GM03348 (cell line): ENCODE measurements at regions not wholly inside any gene's neighbourhood (a gene's known extent, or its start where the extent isn't known, plus 50 kb on each side); places are given as distances from the start of the nearest gene placed in this dataset.

Experiments used
- DNase-seq: peaks from one replicate; pipeline ENCODE4 v3.0.0; 2012; ENCODE audit warnings: low spot score

DNA sequence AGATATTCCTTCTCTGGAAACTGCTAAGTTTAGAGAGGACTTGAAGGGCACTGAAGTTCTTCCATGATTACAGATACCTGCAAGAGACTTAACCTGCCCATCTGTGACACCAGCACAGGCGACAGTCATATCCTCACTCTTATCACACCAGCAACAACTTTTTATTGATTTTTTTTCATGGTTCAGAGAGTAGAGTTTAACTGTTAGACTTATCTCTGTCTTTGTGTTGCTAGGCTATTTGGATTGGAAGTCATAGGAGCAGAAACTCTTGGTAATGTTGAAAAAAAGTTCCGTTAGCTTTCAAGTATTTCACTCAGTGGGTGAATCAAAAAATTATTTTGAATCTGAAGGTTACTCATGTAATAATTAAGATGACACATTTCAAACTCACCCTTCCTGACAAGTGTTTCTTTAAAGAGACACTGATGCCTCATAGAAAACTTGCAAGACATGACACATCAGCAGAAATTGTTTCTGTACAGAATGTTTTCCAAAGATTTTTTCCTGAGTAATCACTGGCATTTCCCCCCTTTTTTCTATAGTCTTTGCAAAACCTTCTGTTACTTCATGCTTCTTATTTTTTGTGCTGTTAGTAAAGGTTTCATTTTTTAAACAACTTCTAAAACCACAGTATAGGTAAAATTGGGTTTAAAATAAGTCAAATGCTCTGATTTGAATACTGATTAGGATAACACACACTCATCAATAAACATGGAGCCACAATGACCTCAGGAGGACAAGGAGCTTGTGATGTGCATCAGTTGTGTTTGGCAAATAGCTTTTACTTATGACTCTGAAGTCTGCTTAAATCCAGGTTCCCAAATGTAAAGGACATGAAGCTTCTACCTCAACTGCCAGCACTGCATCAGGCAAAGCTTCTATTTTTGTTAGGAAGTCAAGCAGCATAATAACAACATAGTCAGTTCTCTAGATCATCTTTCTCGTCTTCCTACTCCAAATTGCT lies 252.9 kb upstream of the MAN1A1 start:
- DNase-seq: peak; percentile 64

DNA sequence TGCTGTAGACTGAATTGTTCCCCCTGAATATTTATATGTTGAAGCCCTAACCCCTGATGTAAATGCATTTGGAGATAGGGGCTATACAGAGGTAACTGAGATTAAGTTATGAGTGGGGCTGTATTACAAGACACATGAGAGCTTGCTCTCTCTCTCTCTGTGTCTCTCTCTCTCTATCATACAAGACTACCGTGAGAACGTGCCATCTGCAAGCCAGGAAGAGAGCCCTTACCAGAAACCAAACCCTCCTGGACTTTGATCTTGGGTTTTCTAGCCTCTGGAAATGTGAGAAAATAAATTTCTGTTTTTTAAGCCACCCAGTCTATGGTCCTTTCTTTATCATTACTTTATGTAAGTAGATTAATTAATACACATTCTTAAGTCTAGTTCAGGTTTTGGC lies 249.3 kb upstream of the MAN1A1 start:
- no peak for DNase-seq

DNA sequence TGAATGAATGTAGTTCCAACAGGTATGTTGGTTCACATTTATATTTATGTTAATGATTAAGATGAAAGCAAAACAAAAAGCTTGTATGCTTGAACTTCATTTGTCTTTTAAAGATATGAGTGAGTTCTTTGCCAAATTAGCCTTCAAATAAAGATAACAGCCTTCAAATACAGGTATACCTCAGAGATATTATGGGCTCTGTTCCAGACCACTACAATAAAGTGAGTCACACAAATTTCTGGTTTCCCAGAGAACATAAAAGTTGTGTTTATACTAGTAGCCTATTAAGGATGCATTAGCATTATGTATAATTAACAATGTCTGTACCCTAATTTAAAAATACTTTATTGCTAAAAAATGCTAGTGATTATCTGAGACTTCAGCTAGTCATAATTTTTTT lies 245.3 kb upstream of the MAN1A1 start:
- no peak for DNase-seq

DNA sequence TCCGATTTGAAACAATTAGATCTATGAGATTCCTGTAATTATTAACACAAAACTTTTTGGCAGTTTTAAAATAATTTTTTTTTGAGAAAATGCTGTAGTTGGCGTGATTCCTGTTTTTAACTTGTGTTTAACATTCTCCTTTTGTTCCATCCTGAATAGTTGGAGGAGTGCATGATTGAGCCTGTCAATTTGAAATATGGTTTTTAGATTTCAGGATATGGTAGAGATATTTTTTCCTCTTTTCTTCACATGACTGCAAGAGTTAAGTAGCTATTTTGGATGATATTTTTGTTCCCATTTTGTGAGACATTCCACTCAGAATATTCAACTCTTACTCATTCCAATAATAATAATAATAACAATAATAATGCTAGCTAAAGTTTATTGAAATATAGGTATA lies 241.7 kb upstream of the MAN1A1 start:
- DNase-seq: no peak

DNA sequence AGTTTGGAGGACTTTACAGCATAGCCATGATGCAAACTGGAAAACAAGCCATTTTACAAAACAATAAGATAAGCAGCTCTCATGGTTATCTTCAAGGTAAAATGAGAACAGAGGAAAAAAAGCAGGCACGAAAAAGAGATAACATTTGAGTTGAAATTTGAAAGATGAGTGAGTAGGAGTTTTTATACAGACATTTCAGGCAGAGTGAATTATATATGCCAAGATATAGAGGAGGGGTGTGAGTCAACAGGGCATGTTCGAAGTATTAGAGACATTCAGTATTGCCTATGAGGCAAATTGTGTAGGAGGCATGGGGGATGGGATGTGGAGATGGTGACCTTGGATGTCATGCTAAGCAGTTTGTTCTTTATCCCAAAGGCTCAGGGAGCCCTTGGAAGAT lies 240.5 kb upstream of the MAN1A1 start:
- no peak for DNase-seq

DNA sequence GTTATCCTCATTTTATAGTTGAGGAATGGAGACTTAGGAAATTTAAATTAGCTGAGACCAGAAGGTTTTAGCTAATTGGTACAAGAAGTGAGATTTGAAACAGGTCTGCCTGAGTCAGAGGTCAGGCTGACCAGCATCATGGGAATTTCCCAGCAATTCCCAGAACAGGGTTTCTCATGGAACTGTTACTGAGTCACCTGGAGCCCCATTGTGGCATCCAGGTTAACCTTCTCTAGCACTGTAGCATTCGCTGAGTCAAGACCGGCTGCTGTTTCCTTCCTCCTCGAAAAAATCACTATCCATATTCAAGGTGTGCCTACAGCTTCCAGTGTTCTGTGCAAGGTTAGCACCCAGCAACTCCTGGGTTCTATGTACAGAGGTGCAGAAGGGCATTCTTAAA lies 238.0 kb upstream of the MAN1A1 start:
- DNase-seq: no peak

DNA sequence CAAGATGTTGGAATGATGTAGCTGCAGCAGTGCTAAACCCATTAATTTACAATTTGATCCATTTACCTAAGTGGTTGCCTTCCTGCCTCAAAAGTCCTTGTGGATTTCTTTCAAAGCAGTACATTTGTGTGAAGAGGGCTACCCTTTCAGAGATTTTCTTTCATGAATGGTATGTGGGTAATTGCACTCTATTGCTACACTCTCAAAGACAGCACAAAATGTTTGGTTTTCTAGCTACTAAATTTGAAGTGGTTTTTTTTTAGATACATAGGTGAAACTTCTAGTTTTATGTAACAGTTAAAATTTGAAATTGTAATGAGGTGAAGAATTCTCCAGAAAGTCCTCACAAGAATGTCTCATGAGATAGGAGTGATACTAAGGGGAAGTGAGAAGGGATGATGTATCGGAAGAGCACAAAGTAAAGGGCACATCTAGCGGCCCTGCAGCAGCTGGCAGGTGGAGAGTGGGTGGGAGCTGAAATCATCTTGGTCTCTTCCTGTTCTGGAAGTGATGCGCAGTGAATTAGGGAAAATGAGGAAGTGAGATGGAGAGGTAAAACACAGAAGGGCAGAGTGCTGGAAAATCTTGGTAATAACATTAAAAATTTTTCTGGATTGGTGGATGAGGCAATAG lies 236.8 kb upstream of the MAN1A1 start:
- no peak for DNase-seq

DNA sequence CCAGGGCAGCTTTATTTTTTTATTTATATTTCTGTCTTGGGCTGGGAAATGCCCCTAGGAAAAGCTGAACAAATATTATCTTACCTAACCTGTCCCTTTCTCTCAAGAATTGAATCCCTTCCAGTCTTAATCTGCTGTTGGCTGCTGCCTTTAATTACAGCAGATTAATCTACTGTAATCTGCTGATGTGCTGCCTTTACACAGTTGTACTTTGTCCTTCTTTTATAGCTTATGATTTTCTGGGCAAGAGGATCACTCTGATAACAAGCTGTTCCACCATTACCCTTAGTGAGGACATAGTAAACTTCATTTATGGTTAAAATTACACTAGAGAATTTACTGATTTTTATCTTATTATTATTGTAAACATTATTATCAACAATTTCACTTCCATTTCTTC lies 234.5 kb upstream of the MAN1A1 start:
- DNase-seq: no peak

DNA sequence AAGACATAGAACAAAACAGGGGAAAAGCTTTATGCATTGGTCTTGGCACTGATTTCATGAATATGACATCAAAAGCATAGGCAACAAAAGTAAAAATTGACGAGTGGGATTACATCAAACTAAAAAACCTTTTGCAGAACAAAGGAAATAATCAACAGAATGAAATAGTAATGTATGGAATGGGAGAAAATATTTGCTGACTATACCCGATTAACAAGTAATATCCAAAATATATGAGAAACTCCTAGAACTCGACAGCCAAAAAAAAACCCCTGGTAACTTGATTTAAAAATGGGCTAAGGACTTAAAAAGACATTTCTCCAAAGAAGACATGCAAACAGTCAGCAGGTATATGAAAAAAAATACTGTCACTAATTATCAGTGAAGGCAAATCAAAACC lies 231.7 kb upstream of the MAN1A1 start:
- no peak for DNase-seq

DNA sequence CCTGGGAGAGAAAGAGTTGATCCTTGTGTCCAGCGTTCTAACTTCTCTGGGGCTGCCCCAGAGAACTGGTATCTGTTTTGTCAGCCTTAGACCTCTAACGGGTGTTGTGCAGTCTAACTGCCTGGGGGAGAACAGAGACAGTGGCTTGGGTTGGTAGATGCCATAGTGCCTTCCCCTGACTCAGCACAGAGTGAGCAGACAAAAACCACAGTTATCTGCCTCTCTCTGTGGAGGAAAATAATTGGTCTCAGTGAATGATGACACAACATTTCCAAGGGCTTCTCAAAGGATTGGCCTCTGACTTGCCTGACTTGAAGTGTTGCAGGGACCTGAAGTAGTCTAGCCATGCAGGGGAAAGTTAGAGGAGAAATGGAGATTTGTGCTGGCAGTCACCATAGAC lies 226.2 kb upstream of the MAN1A1 start:
- DNase-seq: peak; percentile 27

DNA sequence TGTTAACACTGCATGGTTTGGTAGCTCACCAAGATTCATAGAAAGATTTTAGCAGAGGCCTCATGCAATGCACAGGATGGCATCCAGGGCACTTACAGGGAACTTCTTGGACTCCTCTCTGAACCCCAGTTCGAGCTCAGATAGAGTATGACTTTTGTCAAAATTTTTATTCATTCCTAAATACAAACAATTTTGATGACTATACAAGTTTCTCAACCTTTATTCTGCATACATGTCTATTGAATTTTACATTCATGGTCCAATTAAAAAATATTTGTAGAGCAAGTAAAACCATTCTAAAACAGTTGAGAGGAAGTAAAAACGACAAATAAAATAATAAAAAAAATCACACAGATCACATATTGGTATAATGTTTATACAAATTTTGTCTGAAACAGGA lies 219.0 kb upstream of the MAN1A1 start:
- no peak for DNase-seq

DNA sequence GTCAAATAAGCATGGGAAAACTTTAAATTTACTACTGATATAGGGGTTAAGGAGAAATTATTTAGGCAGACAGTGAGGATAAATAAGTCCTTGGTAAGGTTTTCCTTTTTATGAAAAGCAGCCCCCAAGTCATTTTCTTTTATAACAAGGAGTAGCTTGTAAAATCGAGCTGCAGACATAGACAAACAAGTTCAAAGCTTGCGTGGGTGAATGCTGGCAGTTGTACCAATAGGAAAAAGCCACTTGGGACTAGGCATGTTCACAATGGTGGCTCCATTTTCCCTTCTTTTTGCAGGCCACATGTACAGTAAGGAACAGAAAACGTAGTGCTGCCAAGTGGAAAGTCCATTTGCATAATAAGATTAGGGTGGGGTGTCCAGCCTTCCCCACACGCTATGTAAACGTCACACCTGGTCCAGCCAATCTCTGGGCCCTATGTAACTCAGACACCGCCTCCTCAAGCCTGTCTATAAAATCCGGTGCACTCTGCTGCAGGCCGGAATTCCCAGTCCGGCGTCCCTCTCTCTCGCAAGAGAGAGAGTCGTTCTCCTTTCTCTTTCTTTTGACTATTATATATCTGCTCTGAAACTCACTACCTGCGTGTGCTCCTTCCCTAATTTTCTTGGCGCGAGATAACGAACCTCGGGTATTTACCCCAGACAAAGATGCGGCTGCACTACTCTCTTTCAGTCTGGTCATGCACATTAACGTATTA lies 217.1 kb upstream of the MAN1A1 start:
- DNase-seq: no peak

DNA sequence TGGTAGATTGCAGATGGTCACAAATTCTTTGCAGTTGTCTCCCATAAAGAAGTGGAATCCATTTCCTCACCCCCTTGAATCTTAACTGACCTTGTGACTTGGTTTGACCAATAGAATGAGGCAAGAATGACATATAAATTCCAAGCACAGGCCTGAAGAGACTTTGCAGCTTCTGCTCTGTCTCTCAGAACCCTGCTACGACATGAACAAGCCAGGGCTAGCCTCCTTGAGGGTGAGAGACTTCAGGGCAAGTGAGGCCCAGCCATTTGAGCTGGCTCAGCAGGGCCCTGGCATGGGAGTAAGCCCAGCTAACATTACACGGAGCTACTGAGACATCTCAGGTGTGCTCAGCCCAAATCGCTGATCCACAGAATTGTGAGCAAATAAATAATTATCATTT lies 216.3 kb upstream of the MAN1A1 start:
- DNase-seq: no peak

DNA sequence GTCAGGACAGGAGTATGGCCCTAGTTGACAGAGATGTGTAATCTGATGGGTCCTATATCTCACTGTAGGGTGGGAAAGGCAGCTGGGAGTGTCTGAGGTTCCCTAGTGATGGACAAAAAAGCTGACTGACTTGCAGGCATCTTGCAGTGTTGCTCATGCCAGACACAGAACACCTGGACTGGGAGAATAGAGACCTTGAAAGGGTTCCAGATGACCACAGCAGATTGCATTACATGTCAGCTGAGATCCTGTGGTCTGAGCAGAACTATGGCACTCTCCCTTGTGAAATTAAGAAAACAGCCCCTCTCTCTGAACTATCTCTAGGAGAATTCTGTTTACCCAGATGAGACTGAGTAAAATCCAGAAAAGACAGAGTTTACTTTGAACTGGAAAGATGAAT lies 212.6 kb upstream of the MAN1A1 start:
- no peak for DNase-seq

DNA sequence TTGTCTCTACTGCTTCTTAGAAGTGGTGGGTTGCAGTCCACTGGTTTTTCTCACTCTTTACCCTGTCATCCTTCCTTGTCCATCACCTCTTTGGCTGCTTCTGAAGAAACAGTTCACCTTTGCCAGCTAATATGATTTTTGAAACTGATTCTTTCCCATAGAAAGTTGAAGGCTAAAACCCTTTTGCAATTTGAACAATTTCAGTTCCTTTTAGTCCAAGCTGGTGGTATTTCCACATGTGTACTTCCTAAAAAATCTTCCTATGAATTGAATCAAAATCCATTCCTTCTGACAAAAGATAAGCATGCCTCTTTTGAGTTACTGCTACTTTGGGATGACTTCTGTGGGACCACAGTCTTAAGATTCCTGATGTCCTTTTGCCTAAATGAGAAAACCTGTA lies 210.0 kb upstream of the MAN1A1 start:
- no peak for DNase-seq

DNA sequence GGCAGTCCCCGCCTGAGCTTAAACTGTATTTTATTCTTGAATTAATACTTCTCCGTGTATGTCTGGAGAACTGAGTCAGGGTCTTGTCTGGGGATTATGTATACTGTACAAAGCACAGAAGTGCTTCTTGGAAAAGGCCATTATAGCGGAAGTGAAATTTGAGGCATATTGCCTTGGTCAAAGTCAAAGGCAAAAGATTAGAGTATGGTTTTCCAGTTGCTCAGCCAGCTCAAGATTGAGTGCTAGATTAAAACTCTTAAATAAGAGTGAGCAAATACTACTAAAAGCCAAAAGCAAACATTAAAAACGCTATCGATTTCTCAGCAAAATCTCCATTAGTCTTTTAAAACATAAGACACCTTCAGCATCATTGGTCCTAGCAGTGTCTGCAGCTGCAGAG lies 207.7 kb upstream of the MAN1A1 start:
- no peak for DNase-seq

DNA sequence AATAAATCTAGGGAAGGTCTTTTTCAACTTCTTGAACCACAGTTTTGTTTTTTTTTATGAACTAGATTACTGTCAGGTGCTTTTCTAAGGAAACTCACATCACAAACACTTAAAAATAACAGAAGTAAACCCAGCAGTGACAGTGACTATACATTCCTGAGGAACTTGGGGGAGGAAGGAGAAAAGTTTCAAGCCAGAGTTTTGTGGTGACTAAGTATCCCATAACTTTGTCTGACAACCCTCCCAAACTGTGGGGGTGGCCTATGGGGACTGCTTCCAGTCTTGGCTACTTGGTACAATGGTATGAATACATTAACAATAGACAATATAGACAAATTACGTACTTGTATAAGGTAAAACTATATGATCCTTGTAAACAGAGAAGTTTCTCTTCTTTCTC lies 202.5 kb upstream of the MAN1A1 start:
- DNase-seq: peak; percentile 16

DNA sequence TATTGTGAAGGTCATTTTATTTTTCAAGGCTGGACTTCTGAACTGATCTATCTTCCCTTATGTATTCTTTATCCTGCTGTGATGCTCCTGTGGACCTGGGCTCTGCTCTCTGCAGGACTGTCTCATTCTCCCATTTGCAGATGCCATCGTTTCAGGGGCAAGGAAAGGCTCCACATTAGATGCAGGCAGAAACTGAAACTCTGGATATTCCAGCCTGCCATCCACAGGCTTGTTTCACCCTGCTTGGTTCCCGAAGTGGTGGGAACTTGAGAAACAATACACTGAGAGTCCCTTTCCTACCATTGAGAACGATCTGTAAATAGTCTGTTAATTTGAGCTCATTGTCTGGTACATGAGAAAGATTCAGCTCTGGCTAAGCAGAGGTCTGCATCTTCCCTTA lies 197.5 kb upstream of the MAN1A1 start:
- no peak for DNase-seq

DNA sequence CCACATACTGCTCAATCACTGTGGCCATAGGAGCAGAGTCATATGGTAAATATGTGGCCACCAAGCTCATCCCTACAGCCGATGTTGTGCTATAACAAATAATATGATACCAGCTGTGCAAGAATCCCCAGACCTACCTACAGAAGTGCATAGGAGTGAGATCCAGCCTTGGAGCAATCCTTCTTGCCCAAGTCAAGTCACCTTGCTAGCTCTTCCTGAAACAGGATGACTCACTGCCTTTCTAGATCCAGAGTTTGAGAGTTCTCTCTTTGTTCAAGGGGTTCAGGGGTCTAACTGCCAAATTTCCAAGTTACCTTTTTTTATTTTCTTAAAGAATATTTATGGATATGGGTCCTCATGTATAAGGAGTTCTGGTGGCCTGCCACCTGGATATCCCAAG lies 195.7 kb upstream of the MAN1A1 start:
- DNase-seq: no peak

DNA sequence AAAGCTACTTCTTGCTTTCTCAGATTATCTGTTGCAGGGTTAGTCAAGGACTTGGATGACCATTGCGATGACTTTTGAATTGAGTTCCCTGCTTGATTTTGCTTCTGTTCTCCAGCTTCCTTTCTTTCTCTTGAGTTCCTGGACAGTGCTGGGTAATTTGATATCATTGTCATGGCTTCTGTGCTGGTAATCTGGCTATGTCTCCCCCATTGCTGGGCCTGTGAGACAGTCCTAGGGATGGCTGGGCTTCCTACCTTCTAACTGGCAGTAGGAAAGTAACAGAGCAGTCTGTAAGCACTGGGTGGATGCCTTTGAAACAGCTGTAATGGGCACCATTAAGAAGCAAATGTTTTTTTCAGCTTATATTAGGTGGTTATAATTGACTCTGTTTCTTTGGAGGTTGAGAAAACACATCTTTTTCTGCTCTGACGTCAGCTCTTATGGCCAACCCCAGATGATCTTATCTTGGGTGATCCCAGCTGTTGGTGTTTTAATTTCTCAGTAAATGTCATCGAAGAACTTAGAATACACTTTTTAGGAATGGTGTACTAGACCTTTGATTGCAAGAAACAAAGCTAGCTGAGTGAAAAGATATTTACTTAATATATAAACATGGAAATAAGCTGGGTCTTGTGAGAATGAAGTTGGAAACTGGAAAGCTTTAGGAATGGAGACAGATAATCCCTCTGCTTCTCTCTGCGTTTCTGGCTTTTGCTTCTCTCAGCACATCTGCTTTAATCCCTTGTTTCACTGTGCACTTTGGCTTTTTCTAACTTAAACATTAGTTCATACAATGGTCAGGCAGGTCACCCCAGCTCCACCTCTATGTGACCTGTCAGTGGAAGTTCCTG lies 195.0 kb upstream of the MAN1A1 start:
- no peak for DNase-seq

DNA sequence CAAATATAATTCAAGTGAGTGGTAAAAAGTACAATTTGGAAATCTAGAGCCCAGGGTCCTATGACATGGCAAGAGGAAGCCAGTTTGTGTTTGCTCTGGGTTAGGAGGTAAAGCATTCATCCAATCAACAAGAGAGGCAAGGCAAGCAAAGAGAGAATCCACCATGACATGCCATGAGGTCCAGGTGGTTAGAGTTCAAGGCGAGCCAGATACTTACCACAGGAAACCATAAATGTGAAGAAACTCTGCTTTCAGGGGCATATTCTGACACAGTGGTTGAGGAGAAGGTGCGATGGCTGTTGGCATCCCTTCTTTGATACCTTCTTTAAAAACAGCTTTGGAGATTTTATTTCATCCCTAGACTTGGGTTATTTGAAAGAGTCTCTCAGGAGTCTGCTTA lies 193.8 kb upstream of the MAN1A1 start:
- no peak for DNase-seq

DNA sequence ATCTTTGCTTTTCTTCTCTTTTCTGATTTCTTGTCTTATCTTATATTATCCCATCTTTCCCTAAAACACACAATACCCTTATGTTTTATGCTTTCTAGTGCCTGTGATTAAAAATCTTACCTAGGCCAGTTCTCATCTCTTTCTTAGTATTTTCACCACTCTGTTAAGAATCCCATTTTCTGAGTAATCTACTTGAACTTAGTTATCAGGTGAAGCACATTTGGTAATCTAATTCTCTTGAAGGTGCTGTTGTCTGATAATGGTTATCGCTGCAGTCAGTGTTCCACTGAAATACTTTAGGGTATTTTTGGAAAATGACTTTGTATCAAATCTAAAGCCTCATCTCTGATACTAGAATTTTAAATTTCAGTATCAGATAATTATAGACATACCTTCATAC lies 192.5 kb upstream of the MAN1A1 start:
- DNase-seq: no peak
